OCI-LY1 (cell line): ENCODE measurements at regions not wholly inside any gene's neighbourhood (a gene's known extent, or its start where the extent isn't known, plus 50 kb on each side); places are given as distances from the start of the nearest gene placed in this dataset.

Experiments
- H2AFZ ChIP-seq: fragments of 200-600 bp; sonication (generic), shearing (Covaris generic); 2 replicates; pipeline ENCODE4 v1.6.0; 2014; ENCODE audit warnings: antibody characterized with exemption, mild to moderate bottlenecking, low read length
- H3F3A ChIP-seq: fragments of 200-600 bp; sonication (generic), shearing (Covaris generic); 2 replicates; pipeline ENCODE4 v1.6.0; 2014; ENCODE audit warnings: mild to moderate bottlenecking, antibody characterized with exemption, low read length, moderate library complexity; ENCODE audit not compliant: insufficient read depth
- H3K27ac ChIP-seq: fragments of 200-600 bp; sonication (generic); 2 replicates; pipeline ENCODE4 v1.5.1; 2014; ENCODE audit warnings: low read length, mixed run types, mild to moderate bottlenecking, low read depth; ENCODE audit not compliant: poor library complexity, severe bottlenecking
- H3K27me3 ChIP-seq: fragments of 200-600 bp; sonication (generic); 2 replicates; pipeline ENCODE4 v1.6.0; 2014; ENCODE audit warnings: antibody characterized with exemption, mild to moderate bottlenecking, low read length, moderate library complexity; ENCODE audit not compliant: insufficient read depth
- H3K36me3 ChIP-seq: fragments of 200-600 bp; sonication (generic); 2 replicates; pipeline ENCODE4 v1.6.1; 2014; ENCODE audit warnings: mild to moderate bottlenecking, antibody characterized with exemption, low read length, moderate library complexity, mixed read lengths; ENCODE audit not compliant: insufficient read depth
- H3K4me1 ChIP-seq: fragments of 200-600 bp; sonication (generic); 2 replicates; pipeline ENCODE4 v1.5.1; 2014; ENCODE audit warnings: mild to moderate bottlenecking, low read length, moderate library complexity; ENCODE audit not compliant: insufficient read depth, severe bottlenecking
- H3K4me2 ChIP-seq: fragments of 200-600 bp; sonication (generic), shearing (Covaris generic); 2 replicates; pipeline ENCODE4 v1.6.1; 2014; ENCODE audit warnings: low read length
- H3K4me3 ChIP-seq: fragments of 200-600 bp; sonication (generic); 2 replicates; pipeline ENCODE4 v1.5.1; 2014; ENCODE audit warnings: low read length, low read depth, mild to moderate bottlenecking, mixed read lengths; ENCODE audit not compliant: poor library complexity, severe bottlenecking
- H3K79me2 ChIP-seq: fragments of 200-600 bp; shearing (Covaris generic); 2 replicates; pipeline ENCODE4 v1.6.1; 2016; ENCODE audit warnings: mixed run types, low read length, mixed read lengths; ENCODE audit not compliant: insufficient read depth
- H3K9ac ChIP-seq: fragments of 200-600 bp; sonication (generic), shearing (Covaris generic); 2 replicates; pipeline ENCODE4 v1.6.1; 2014; ENCODE audit warnings: mild to moderate bottlenecking, low read length, mixed read lengths
- H3K9me2 ChIP-seq: fragments of 200-600 bp; sonication (generic), shearing (Covaris generic); 2 replicates; pipeline ENCODE4 v1.6.1; 2014; ENCODE audit warnings: low read depth, mild to moderate bottlenecking, low read length, mixed read lengths
- H3K9me3 ChIP-seq: fragments of 200-600 bp; shearing (Covaris generic); 2 replicates; pipeline ENCODE4 v1.6.1; 2014; ENCODE audit warnings: low read length, mixed read lengths
- H4K20me1 ChIP-seq: fragments of 200-600 bp; sonication (generic), shearing (Covaris generic); 2 replicates; pipeline ENCODE4 v1.6.0; 2016; ENCODE audit warnings: mild to moderate bottlenecking, low read length; ENCODE audit not compliant: insufficient read depth
- EZH2 ChIP-seq: fragments of 200-600 bp; sonication (generic), shearing (Covaris generic); IDR thresholded peaks from 2 replicates; pipeline ENCODE4 v1.8.0; 2017; ENCODE audit warnings: borderline replicate concordance, mixed run types, mild to moderate bottlenecking, antibody characterized with exemption, low read length, moderate library complexity, mixed read lengths
- TF ChIP-seq, protein P1 (sequence below): fragments of 200-600 bp; sonication (generic), shearing (Covaris generic); IDR thresholded peaks from 2 replicates; pipeline ENCODE4 v1.5.1; 2017; ENCODE audit warnings: mild to moderate bottlenecking, antibody characterized with exemption, low read length, moderate library complexity, mixed read lengths

DNA sequence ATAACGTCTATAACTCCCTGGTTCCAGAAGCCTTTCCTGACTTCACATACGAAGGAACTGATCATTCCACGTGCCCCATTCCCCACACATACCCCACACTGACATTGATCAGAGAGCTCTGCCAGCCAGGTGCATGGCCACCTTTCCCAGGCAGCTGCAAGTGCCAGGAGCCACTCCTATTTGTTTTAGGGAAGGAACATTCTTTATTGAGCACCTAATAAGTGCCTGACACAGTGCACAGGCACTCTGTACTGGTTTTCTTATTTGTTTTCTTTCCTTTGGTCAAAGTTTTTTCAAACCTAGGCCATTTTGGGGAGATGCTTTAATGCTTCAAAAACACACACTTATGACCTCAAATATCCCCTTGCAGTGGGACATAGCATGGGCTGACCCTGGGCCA is 50.0 kb downstream of the PITPNM2 start:
- H3K4me3 ChIP-seq, result no peak overlapping the region
- H3K27me3 ChIP-seq, result no peaks in the 10 kb centered on the region
- no peaks in the 10 kb centered on the region for H3K9me3 ChIP-seq
- H3K79me2 ChIP-seq, result peaks cover 16% of the 10 kb centered on the region; the same call in 1 of the 2 replicates
- TF ChIP-seq, protein P1, sequence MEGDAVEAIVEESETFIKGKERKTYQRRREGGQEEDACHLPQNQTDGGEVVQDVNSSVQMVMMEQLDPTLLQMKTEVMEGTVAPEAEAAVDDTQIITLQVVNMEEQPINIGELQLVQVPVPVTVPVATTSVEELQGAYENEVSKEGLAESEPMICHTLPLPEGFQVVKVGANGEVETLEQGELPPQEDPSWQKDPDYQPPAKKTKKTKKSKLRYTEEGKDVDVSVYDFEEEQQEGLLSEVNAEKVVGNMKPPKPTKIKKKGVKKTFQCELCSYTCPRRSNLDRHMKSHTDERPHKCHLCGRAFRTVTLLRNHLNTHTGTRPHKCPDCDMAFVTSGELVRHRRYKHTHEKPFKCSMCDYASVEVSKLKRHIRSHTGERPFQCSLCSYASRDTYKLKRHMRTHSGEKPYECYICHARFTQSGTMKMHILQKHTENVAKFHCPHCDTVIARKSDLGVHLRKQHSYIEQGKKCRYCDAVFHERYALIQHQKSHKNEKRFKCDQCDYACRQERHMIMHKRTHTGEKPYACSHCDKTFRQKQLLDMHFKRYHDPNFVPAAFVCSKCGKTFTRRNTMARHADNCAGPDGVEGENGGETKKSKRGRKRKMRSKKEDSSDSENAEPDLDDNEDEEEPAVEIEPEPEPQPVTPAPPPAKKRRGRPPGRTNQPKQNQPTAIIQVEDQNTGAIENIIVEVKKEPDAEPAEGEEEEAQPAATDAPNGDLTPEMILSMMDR, result no peak
- TF ChIP-seq EZH2, result no peak
- peaks cover 71% of the 10 kb centered on the region; the same call in 1 of the 2 replicates for H3K36me3 ChIP-seq
- H2AFZ ChIP-seq, result no peak overlapping the region
- H3K9ac ChIP-seq, result no peak overlapping the region
- H3K4me2 ChIP-seq, result no peak overlapping the region
- H4K20me1 ChIP-seq, result no peaks in the 10 kb centered on the region
- H3F3A ChIP-seq, result no peaks in the 10 kb centered on the region
- no peaks in the 10 kb centered on the region for H3K9me2 ChIP-seq
- H3K27ac ChIP-seq, result peak overlapping the region; percentile 69
- H3K4me1 ChIP-seq, result peaks cover 71% of the 10 kb centered on the region

DNA sequence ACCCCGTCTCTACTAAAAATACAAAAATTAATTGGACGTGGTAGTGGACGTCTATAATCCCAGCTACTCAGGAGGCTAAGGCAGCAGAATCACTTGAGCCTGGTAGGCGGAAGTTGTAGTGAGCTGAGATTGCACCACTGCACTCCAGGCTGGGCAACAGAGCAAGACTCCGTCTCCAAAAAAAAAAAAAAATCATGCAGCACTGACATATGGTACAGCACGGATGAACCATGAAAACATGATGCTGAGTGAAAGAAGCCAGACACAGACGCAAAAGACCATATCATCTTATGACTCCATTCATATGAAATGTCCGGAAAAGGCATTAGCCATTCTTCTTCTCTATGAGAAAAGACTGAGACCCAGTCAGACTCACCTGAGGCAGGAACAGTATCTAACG is 50.4 kb downstream of the PITPNM2 start:
- peaks cover 71% of the 10 kb centered on the region; the same call in 1 of the 2 replicates for H3K36me3 ChIP-seq
- no peaks in the 10 kb centered on the region for H3K9me2 ChIP-seq
- no peaks in the 10 kb centered on the region for H3K27me3 ChIP-seq
- H3K4me2 ChIP-seq, result no peak overlapping the region
- TF ChIP-seq EZH2, result no peak
- TF ChIP-seq, protein P1, result no peak
- no peaks in the 10 kb centered on the region for H3K9me3 ChIP-seq
- no peaks in the 10 kb centered on the region for H4K20me1 ChIP-seq
- no peaks in the 10 kb centered on the region for H3F3A ChIP-seq
- H3K4me3 ChIP-seq, result no peak overlapping the region
- H3K9ac ChIP-seq, result no peak overlapping the region
- H3K27ac ChIP-seq, result peak overlapping the region; percentile 65
- H3K79me2 ChIP-seq, result peaks cover 16% of the 10 kb centered on the region; the same call in 1 of the 2 replicates
- H2AFZ ChIP-seq, result no peak overlapping the region
- peaks cover 75% of the 10 kb centered on the region for H3K4me1 ChIP-seq

DNA sequence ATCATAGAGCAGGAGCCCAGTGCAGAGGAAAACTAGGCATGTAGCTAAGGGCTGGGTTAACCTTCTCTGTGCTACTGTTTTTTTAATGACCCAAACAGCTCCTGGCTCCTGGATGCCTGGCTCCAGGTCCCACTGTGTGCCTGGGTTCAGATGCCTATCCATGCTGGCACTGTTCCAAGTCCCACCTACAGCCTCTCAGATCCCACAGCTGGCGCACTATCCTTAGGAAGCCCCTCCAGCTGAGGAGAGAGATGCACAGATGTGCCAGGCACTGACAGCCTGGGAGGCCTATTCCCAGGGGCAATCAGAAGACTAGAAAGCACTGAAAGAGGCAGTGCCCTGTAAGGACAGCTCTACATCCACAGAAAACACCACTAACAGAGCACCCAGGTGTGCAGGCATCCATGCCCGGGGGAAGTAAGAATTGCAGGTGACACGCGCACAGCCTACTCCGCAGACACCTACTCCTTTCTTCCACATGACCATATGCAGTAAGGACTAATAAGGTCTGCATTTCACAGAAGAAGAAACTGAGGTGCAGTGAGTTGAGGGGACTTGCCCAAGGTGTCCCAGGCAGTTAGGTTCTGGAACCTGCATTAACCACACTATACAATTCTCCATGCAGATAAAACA is 51.2 kb downstream of the PITPNM2 start:
- H3K79me2 ChIP-seq, result peaks cover 16% of the 10 kb centered on the region; the same call in 1 of the 2 replicates
- H3K4me2 ChIP-seq, result peak overlapping the region; percentile 7; the same call in 1 of the 2 replicates
- peak overlapping the region; percentile 65 for H3K27ac ChIP-seq
- H3K4me3 ChIP-seq, result no peak overlapping the region
- no peaks in the 10 kb centered on the region for H3K27me3 ChIP-seq
- TF ChIP-seq, protein P1, result no peak
- TF ChIP-seq EZH2, result no peak
- peaks cover 81% of the 10 kb centered on the region for H3K4me1 ChIP-seq
- no peaks in the 10 kb centered on the region for H3F3A ChIP-seq
- H3K9me3 ChIP-seq, result no peaks in the 10 kb centered on the region
- no peaks in the 10 kb centered on the region for H3K9me2 ChIP-seq
- no peaks in the 10 kb centered on the region for H4K20me1 ChIP-seq
- H3K36me3 ChIP-seq, result peaks cover 70% of the 10 kb centered on the region; the same call in 1 of the 2 replicates
- no peak overlapping the region for H2AFZ ChIP-seq
- H3K9ac ChIP-seq, result peak overlapping the region; percentile 17; the same call in 1 of the 2 replicates
